ENCODE measurements at regions not wholly inside any gene's neighbourhood (a gene's known extent, or its start where the extent isn't known, plus 50 kb on each side); places are given as distances from the start of the nearest gene placed in this dataset.
"Not testable (repeated sequence)": the region's sequence is repeated elsewhere in the genome, so short reads cannot be mapped to it uniquely, and the experiment has no call there.

- DNase-seq, result no peak
These were observed 133.2 kb upstream of the RFX3 start for GRCh38 chr9:3658964-3659363.

DNA sequence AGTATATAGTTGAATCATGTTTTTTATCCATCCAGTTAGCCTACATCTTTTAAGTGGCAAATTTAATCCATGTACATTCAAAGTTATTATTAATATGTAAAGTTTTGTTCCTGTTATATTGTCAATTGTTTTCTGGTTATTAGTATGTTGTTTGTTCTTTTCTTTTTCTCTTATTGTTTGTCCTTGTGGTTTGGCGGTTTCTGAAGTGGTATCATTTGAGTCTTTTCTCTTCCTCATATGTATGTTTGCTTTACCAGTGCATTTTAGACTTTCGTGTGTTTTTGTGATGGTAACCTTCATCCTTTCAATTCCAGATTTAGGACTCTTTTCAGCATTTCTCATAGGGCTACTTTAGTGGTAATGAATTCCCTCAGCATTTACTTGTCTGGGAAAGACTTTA is 130.4 kb upstream of the RFX3 start:
- no peak for DNase-seq

GRCh38 chr9:3650994-3651622 is 125.3 kb upstream of the RFX3 start:
- no peak for DNase-seq

DNA sequence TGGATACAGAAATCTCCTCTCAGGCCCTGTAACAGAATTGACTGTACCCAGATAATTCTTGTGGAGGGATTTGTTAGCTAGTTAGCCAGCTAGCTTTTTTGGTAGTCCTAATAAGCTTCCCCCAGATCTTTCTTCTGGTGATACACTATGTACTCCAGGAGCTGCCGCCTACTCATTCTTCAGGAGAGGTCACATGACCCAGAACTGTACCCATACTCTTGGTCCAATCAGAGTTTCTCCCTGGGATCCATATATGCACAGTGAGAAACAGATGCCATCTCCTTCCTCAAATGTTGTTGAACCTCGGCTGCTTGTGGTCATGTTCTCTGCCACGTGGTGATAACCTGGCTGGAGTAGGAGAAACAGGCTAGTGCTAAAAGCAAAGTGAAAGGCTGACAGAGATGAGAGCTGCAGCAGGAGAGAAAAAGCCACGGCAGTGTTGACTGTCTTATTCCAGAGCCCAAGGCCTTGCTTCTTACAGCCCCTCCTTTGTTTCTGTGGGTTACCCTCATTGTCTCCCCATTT is 123.0 kb upstream of the RFX3 start:
- no peak for DNase-seq

- no peak for DNase-seq
These were observed 122.5 kb upstream of the RFX3 start for GRCh38 chr9:3648266-3648665.

DNA sequence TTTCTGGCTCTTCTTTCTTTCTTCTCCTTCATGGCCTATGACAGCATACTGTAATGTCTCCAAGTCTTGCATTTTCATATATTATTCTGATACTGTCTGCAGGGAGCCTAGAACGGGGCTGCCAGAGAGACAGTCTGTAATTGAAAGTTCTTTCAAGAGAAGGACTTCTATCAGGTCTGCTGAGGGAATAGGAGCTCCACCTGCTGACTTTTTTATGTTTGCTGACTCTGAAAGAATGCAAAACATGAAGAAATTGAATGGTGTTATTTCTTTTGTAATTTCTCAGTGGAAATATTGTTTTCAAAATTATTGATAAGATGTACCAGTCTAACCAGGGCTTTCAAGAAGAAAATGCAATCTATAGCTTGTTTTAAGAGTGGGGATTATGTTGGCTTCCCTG is 121.9 kb upstream of the RFX3 start:
- peak in 1 of 6 experiments; percentile 1 for DNase-seq

GRCh38 chr9:3646226-3646625 is 120.4 kb upstream of the RFX3 start:
- DNase-seq, result no peak

GRCh38 chr9:3642075-3642474 is 116.3 kb upstream of the RFX3 start:
- not testable (repeated sequence) for DNase-seq

- no peak for DNase-seq
These were observed 103.7 kb upstream of the RFX3 start for GRCh38 chr9:3629495-3629894.

DNA sequence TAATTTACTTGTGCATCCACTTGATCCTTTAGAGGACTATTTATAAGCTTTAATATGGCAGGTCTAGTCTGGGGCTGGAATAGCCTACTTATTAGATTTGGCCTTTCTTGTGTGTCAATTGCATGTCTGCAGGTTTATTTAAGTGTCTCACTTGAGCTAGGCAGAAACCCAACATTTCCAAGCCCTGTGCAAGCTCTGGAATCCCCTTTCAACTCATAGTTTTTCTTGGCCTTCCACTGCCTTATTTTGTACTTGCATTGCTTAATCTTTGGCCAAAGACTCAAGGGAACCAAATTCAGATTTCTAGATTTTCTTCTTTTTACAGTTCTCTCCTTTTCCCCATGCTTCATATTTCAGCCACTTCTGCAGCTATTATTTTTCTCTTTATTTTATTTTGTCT is 102.4 kb upstream of the RFX3 start:
- no peak for DNase-seq

- DNase-seq, result no peak
These were observed 82.2 kb upstream of the RFX3 start for GRCh38 chr9:3608011-3608410.

DNA sequence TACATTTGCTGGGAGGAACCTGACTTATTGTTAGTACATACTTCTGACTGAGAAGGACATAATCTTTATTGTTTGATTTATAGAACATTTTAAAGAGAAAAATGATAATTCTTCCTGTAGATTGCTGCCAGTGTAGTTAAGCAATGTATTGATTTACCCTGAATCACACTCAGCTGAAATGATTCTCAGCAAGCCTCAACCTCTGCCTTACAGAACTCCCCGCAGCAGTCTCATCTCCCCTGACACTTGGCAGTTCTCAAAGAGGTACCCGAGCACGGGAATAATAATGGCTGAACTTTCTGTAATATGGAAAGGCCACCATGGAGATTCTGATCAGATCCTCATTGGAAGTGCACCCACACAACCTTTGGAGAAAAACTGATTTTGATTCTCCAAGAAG is 74.9 kb upstream of the RFX3 start:
- DNase-seq, result no peak

- DNase-seq, result no peak
These were observed 72.0 kb upstream of the RFX3 start for GRCh38 chr9:3597792-3598191.

DNA sequence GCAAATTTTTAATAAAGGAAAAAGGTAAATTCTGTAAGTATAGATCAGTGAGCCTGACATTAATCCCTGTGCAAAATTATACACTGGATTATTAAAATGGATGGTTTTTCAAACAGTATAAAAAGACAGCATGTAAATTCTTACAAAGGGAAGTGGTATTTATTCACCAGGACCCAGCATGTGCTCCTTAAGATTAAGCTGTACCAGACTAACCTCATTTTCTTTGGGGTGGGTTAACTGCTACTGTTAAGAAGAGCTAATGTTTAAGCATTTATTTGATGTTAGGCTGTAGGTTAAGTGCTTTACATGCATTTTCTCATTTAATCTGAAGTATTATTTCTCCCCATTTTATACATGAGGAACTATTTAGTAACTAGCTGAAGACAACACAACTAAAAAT is 60.3 kb upstream of the RFX3 start:
- DNase-seq, result no peak

DNA sequence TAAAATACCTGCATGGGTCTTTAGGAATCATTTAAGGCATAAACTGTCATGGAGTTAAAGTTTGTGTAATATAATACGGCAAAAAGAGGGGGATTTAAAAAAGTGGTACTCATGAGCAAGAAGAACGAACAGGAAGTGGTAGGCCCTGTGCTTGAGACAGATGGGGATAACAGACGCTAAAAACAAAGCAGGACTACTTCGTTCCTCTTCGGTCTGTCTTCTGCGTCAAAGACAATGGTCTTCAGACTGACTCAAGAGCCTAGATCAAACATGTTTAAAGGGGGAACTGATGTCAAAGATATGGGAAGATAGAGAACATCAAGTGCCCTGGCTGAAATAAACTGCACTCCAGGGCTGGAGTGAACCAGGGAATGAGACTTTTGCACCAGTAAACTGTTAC is 59.8 kb upstream of the RFX3 start:
- DNase-seq, result peak in 1 of 6 experiments; percentile 9

GRCh38 chr9:3578786-3579185 is 53.0 kb upstream of the RFX3 start:
- DNase-seq, result no peak

GRCh38 chr9:3576328-3576727 is 50.5 kb upstream of the RFX3 start:
- DNase-seq, result no peak

- no peak for DNase-seq
These were observed 50.0 kb upstream of the RFX3 start for GRCh38 chr9:3575821-3576220.
